WTC11 (cell line): ENCODE measurements at regions not wholly inside any gene's neighbourhood (a gene's known extent, or its start where the extent isn't known, plus 50 kb on each side); places are given as distances from the start of the nearest gene placed in this dataset.

Experiments used
- ATAC-seq: fragments of 200-7000 bp; cut with Tn5 transposase; 2 replicates; pipeline ENCODE4 v1.10.0; 2021; ENCODE audit warnings: mild to moderate bottlenecking, moderate library complexity
- CTCF ChIA-PET: fragments of 300-600 bp; sonication (Branson Sonifier 250); formaldehyde crosslinking; loops from one replicate; lab custom pipeline; 2021; ENCODE audit warnings: antibody characterized with exemption; lab: Charles Lee
- POLR2A ChIA-PET: fragments of 350-600 bp; sonication (Branson Sonifier 250); formaldehyde crosslinking; loops from one replicate; lab custom pipeline; 2021; ENCODE audit warnings: antibody characterized with exemption; lab: Charles Lee
- DNase-seq: peaks from one replicate; pipeline ENCODE4 v3.0.0; 2021; ENCODE audit warnings: low spot score
- H3K27ac Mint-ChIP-seq: 2 replicates; pipeline ENCODE4 v1.8.0; 2021; ENCODE audit warnings: mixed read lengths
- H3K27me3 Mint-ChIP-seq: 2 replicates; pipeline ENCODE4 v1.8.0; 2021; ENCODE audit warnings: low read depth, mild to moderate bottlenecking, moderate library complexity, mixed read lengths
- H3K36me3 Mint-ChIP-seq: 2 replicates; pipeline ENCODE4 v1.8.0; 2021; ENCODE audit warnings: mixed read lengths
- H3K4me1 Mint-ChIP-seq: 2 replicates; pipeline ENCODE4 v1.8.0; 2022; ENCODE audit warnings: mixed read lengths
- H3K4me3 Mint-ChIP-seq: 2 replicates; pipeline ENCODE4 v1.8.0; 2021; ENCODE audit warnings: mild to moderate bottlenecking, moderate library complexity, mixed read lengths
- H3K9me3 Mint-ChIP-seq: 2 replicates; pipeline ENCODE4 v1.8.0; 2021; ENCODE audit warnings: mixed read lengths
- AFF4 ChIP-seq: sonication (generic); formaldehyde crosslinking; IDR thresholded peaks from 2 replicates; pipeline ENCODE4 v1.8.1; 2023; ENCODE audit warnings: mild to moderate bottlenecking, missing genetic modification reagents, borderline replicate concordance
- AR ChIP-seq: fragments of 250-450 bp; sonication (Bioruptor Pico); IDR thresholded peaks from 2 replicates; pipeline ENCODE4 v1.9.0; 2021; ENCODE audit warnings: mild to moderate bottlenecking
- ATF3 ChIP-seq: sonication (generic); formaldehyde crosslinking; conservative IDR thresholded peaks from 2 replicates; pipeline ENCODE4 v1.8.1; 2022; ENCODE audit warnings: mild to moderate bottlenecking, missing genetic modification reagents
- GABPB1 ChIP-seq: sonication (generic); formaldehyde crosslinking; IDR thresholded peaks from 2 replicates; pipeline ENCODE4 v1.8.1; 2023; ENCODE audit warnings: mild to moderate bottlenecking, missing genetic modification reagents
- GRHL2 ChIP-seq: fragments of 250-450 bp; sonication (Bioruptor Pico); IDR thresholded peaks from 2 replicates; pipeline ENCODE4 v1.8.0; 2022; ENCODE audit warnings: mild to moderate bottlenecking, moderate library complexity; ENCODE audit not compliant: insufficient replicate concordance, severe bottlenecking
- IRF1 ChIP-seq: sonication (generic); formaldehyde crosslinking; IDR thresholded peaks from 2 replicates; pipeline ENCODE4 v1.8.0; 2023; ENCODE audit warnings: missing genetic modification reagents
- JAZF1 ChIP-seq: fragments of 250-450 bp; sonication (Bioruptor Pico); IDR thresholded peaks from 2 replicates; pipeline ENCODE4 v1.9.0; 2021; ENCODE audit warnings: moderate library complexity, mild to moderate bottlenecking, inconsistent platforms
- MYBL2 ChIP-seq: sonication (generic); formaldehyde crosslinking; IDR thresholded peaks from 2 replicates; pipeline ENCODE4 v1.8.1; 2023; ENCODE audit warnings: mild to moderate bottlenecking, moderate library complexity, missing genetic modification reagents
- NFATC4 ChIP-seq: fragments of 250-450 bp; sonication (Bioruptor Pico); IDR thresholded peaks from 2 replicates; pipeline ENCODE4 v1.9.0; 2021; ENCODE audit warnings: mild to moderate bottlenecking
- NR1H2 ChIP-seq: sonication (generic); formaldehyde crosslinking; IDR thresholded peaks from 2 replicates; pipeline ENCODE4 v1.9.0; 2021; ENCODE audit warnings: mild to moderate bottlenecking, moderate library complexity, missing genetic modification reagents
- OVOL2 ChIP-seq: fragments of 250-450 bp; sonication (Bioruptor Pico); IDR thresholded peaks from 2 replicates; pipeline ENCODE4 v1.9.0; 2021; ENCODE audit warnings: mild to moderate bottlenecking, borderline replicate concordance
- PRRX2 ChIP-seq: fragments of 250-450 bp; sonication (Bioruptor Pico); IDR thresholded peaks from 2 replicates; pipeline ENCODE4 v1.8.0; 2021; ENCODE audit warnings: mild to moderate bottlenecking
- RELA ChIP-seq: sonication (generic); formaldehyde crosslinking; IDR thresholded peaks from 2 replicates; pipeline ENCODE4 v1.8.1; 2022; ENCODE audit warnings: missing genetic modification reagents, mild to moderate bottlenecking, borderline replicate concordance
- RORB ChIP-seq: fragments of 250-450 bp; sonication (Bioruptor Pico); IDR thresholded peaks from 2 replicates; pipeline ENCODE4 v1.9.0; 2021; ENCODE audit warnings: mild to moderate bottlenecking
- TEAD4 ChIP-seq: sonication (generic); formaldehyde crosslinking; IDR thresholded peaks from 2 replicates; pipeline ENCODE4 v1.8.0; 2022; ENCODE audit warnings: mild to moderate bottlenecking, missing genetic modification reagents
- ZNF263 ChIP-seq: sonication (generic); formaldehyde crosslinking; IDR thresholded peaks from 2 replicates; pipeline ENCODE4 v1.8.1; 2022; ENCODE audit warnings: low read depth, mild to moderate bottlenecking, moderate library complexity, missing genetic modification reagents
- ZNF281 ChIP-seq: sonication (generic); formaldehyde crosslinking; IDR thresholded peaks from 2 replicates; pipeline ENCODE4 v1.8.0; 2023; ENCODE audit warnings: mild to moderate bottlenecking, missing genetic modification reagents
- ZNF317 ChIP-seq: sonication (generic); formaldehyde crosslinking; IDR thresholded peaks from 2 replicates; pipeline ENCODE4 v1.8.1; 2023; ENCODE audit warnings: low read depth, mild to moderate bottlenecking, moderate library complexity, missing genetic modification reagents, borderline replicate concordance
- ZNF425 ChIP-seq: fragments of 250-450 bp; sonication (Bioruptor Pico); conservative IDR thresholded peaks from 2 replicates; pipeline ENCODE4 v1.9.0; 2021; ENCODE audit warnings: mild to moderate bottlenecking

GRCh38 chr1:11417162-11417561 lies 61.8 kb upstream of the DISP3 start:
- peaks cover 33% of the 10 kb centered on the region for H3K4me1 Mint-ChIP-seq
- H3K27ac Mint-ChIP-seq: peak overlapping the region; percentile 85
- POLR2A ChIA-PET: interaction anchor here (1.1 kb wide), 1 partner anchor 62 kb away, joined by 3 read pairs; the partner anchor contains the start of gene DISP3
- TF ChIP-seq NR1H2 (CRISPR knock-in tag) (no peak), AR (CRISPR knock-in tag) (no peak), TEAD4 (CRISPR knock-in tag) (no peak)
- CTCF ChIA-PET: interaction anchor here (0.8 to 1.6 kb wide), 5 partner anchors 62 to 229 kb away, joined by 3 to 5 read pairs (median 4); partner anchors contain the start of gene DISP3
- H3K36me3 Mint-ChIP-seq: no peaks in the 10 kb centered on the region
- no peak overlapping the region for H3K4me3 Mint-ChIP-seq
- peak; percentile 56 for ATAC-seq
- no peaks in the 10 kb centered on the region for H3K9me3 Mint-ChIP-seq
- peaks cover 7% of the 10 kb centered on the region for H3K27me3 Mint-ChIP-seq
- no peak for DNase-seq

GRCh38 chr1:11418056-11418455 lies 60.9 kb upstream of the DISP3 start:
- Mint-ChIP-seq H3K27me3 (peaks cover 7% of the 10 kb centered on the region), H3K9me3 (no peaks in the 10 kb centered on the region), H3K4me3 (no peak overlapping the region), H3K36me3 (no peaks in the 10 kb centered on the region), H3K4me1 (peaks cover 27% of the 10 kb centered on the region), H3K27ac (no peak overlapping the region)
- TF ChIP-seq GABPB1 (no peak), IRF1 (CRISPR knock-in tag) (no peak)
- ATAC-seq: no peak
- DNase-seq: no peak
- POLR2A ChIA-PET: no interaction called here
- CTCF ChIA-PET: interaction anchor here (0.5 kb wide), 1 partner anchor 14 kb away, joined by 3 read pairs; no protein-coding TSS in a partner anchor

- ChIA-PET POLR2A (interaction anchor here (0.7 kb wide), 1 partner anchor 207 kb away, joined by 3 read pairs; no protein-coding TSS in a partner anchor), CTCF (no interaction called here)
- H3K4me3 Mint-ChIP-seq: no peak overlapping the region
- ATAC-seq: no peak
- H3K9me3 Mint-ChIP-seq: no peaks in the 10 kb centered on the region
- no peak for DNase-seq
- peaks cover 2% of the 10 kb centered on the region; the same call in 1 of the 2 replicates for H3K27me3 Mint-ChIP-seq
- H3K36me3 Mint-ChIP-seq: no peaks in the 10 kb centered on the region
- H3K27ac Mint-ChIP-seq: no peak overlapping the region
- peaks cover 13% of the 10 kb centered on the region for H3K4me1 Mint-ChIP-seq
- TF ChIP-seq MYBL2 (no peak), AFF4 (no peak), RORB (CRISPR knock-in tag) (no peak), RELA (CRISPR knock-in tag) (no peak), ZNF317 (no peak), GRHL2 (CRISPR knock-in tag) (no peak), ZNF425 (CRISPR knock-in tag) (no peak), JAZF1 (CRISPR knock-in tag) (no peak), ZNF263 (CRISPR knock-in tag) (no peak), NFATC4 (CRISPR knock-in tag) (no peak), OVOL2 (CRISPR knock-in tag) (no peak), PRRX2 (CRISPR knock-in tag) (no peak), ZNF281 (CRISPR knock-in tag) (no peak), ATF3 (CRISPR knock-in tag) (no peak)
These were observed 57.5 kb upstream of the DISP3 start for GRCh38 chr1:11421443-11421842.
